Neural progenitor cell (in vitro differentiated cells): ENCODE measurements at regions not wholly inside any gene's neighbourhood (a gene's known extent, or its start where the extent isn't known, plus 50 kb on each side); places are given as distances from the start of the nearest gene placed in this dataset.
A peak's percentile ranks its signal among the peaks of the same experiment; 100 is the strongest.

Source experiments
- DNase-seq: peaks from one replicate; pipeline ENCODE4 v3.0.0-alpha.2; 2016; ENCODE audit warnings: low spot score
- H2AFZ ChIP-seq: fragments of 200-600 bp; sonication (generic); replicated peaks from 2 replicates; pipeline ENCODE4 v1.6.1; 2016; ENCODE audit warnings: antibody characterized with exemption
- H3F3A ChIP-seq: fragments of 200-600 bp; sonication (generic); 2 replicates; pipeline ENCODE4 v1.6.1; 2016; ENCODE audit warnings: antibody characterized with exemption, low read depth
- H3K27ac ChIP-seq: fragments of 200-600 bp; sonication (generic); 2 replicates; pipeline ENCODE4 v1.5.1; 2016; ENCODE audit warnings: mild to moderate bottlenecking
- H3K27me3 ChIP-seq: fragments of 200-600 bp; sonication (generic); 2 replicates; pipeline ENCODE4 v1.6.1; 2016; ENCODE audit warnings: mild to moderate bottlenecking, moderate library complexity
- H3K36me3 ChIP-seq: fragments of 200-600 bp; sonication (generic); 2 replicates; pipeline ENCODE4 v1.5.1; 2016
- H3K4me1 ChIP-seq: fragments of 200-600 bp; sonication (generic); 2 replicates; pipeline ENCODE4 v1.6.1; 2016; ENCODE audit warnings: mixed run types
- H3K4me2 ChIP-seq: fragments of 200-600 bp; sonication (generic); 2 replicates; pipeline ENCODE4 v1.6.1; 2016
- H3K4me3 ChIP-seq: fragments of 200-600 bp; sonication (generic); 2 replicates; pipeline ENCODE4 v1.5.1; 2016
- H3K79me2 ChIP-seq: fragments of 200-600 bp; sonication (generic); 2 replicates; pipeline ENCODE4 v1.6.1; 2016; ENCODE audit warnings: low read depth
- H3K9ac ChIP-seq: fragments of 200-600 bp; sonication (generic); 2 replicates; pipeline ENCODE4 v1.6.1; 2016
- H3K9me3 ChIP-seq: fragments of 200-600 bp; sonication (generic); 2 replicates; pipeline ENCODE4 v1.5.1; 2016; ENCODE audit warnings: low read depth
- H4K20me1 ChIP-seq: fragments of 200-600 bp; sonication (generic); 2 replicates; pipeline ENCODE4 v1.6.1; 2016; ENCODE audit warnings: low read depth
- H3K27ac Mint-ChIP-seq: 3 replicates; pipeline ENCODE4 v1.8.0; 2021; ENCODE audit warnings: mixed read lengths
- H3K27me3 Mint-ChIP-seq: 2 replicates; pipeline ENCODE4 v1.8.0; 2022; ENCODE audit warnings: low read depth, mild to moderate bottlenecking, inconsistent platforms, moderate library complexity, mixed read lengths; ENCODE audit not compliant: insufficient read depth
- H3K36me3 Mint-ChIP-seq: 3 replicates; pipeline ENCODE4 v1.8.0; 2021; ENCODE audit warnings: mixed read lengths
- H3K4me1 Mint-ChIP-seq: 3 replicates; pipeline ENCODE4 v1.8.0; 2021; ENCODE audit warnings: mixed read lengths
- H3K4me3 Mint-ChIP-seq: 3 replicates; pipeline ENCODE4 v1.8.0; 2021; ENCODE audit warnings: mild to moderate bottlenecking, moderate library complexity, mixed read lengths
- H3K9me3 Mint-ChIP-seq: 3 replicates; pipeline ENCODE4 v1.8.0; 2020; ENCODE audit warnings: mixed read lengths
- CTCF ChIP-seq: fragments of 200-600 bp; sonication (generic); IDR thresholded peaks from 2 replicates; pipeline ENCODE4 v1.5.1; 2017; ENCODE audit warnings: antibody characterized with exemption, mild to moderate bottlenecking
- EZH2 ChIP-seq: fragments of 200-600 bp; sonication (generic); IDR thresholded peaks from 2 replicates; pipeline ENCODE4 v1.6.1; 2017; ENCODE audit warnings: antibody characterized with exemption, mild to moderate bottlenecking, moderate library complexity
- EZH2phosphoT487 ChIP-seq: fragments of 200-600 bp; sonication (generic); IDR thresholded peaks from 2 replicates; pipeline ENCODE4 v1.6.1; 2017; ENCODE audit warnings: antibody characterized with exemption

GRCh38 chr10:113317489-113317888, 235.4 kb upstream of the HABP2 start:
- peaks cover 16% of the 10 kb centered on the region for H3K4me1 Mint-ChIP-seq
- H3K27ac Mint-ChIP-seq: no peak overlapping the region
- Histone ChIP-seq H3K27ac (no peak overlapping the region), H3K9ac (no peak overlapping the region), H3K27me3 (no peaks in the 10 kb centered on the region), H3K4me1 (peaks cover 15% of the 10 kb centered on the region), H3K79me2 (no peaks in the 10 kb centered on the region), H2AFZ (no peak overlapping the region), H3K4me2 (no peak overlapping the region), H3K36me3 (no peaks in the 10 kb centered on the region), H4K20me1 (no peaks in the 10 kb centered on the region), H3F3A (no peaks in the 10 kb centered on the region), H3K9me3 (no peaks in the 10 kb centered on the region), H3K4me3 (no peak overlapping the region)
- peaks cover 3% of the 10 kb centered on the region for H3K9me3 Mint-ChIP-seq
- no peak for DNase-seq
- no peak overlapping the region for H3K4me3 Mint-ChIP-seq
- no peaks in the 10 kb centered on the region for H3K36me3 Mint-ChIP-seq
- H3K27me3 Mint-ChIP-seq: peaks cover 18% of the 10 kb centered on the region
- TF ChIP-seq CTCF (no peak), EZH2 (no peak), EZH2phosphoT487 (no peak)

DNA sequence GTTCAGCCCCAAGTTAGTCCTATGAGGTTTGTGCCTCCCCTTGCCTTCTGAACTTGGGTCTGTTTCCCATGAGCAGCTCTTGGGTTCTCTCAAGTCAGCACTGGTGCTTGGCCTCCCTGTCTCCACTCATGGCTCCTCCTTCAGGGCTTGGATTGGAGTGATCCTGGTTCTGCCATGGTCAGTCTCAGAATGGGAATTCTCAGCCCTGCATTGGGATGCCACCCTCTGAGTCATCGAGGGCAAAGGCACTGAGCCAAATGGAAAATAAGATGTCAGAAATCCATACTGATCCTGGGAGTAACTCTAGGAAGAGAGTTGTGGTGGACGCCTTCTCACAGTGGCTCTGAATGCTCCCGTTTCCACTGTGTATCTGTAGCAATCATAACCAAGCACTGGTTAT, 233.4 kb upstream of the HABP2 start:
- Histone ChIP-seq H3K36me3 (no peaks in the 10 kb centered on the region), H3K79me2 (no peaks in the 10 kb centered on the region), H4K20me1 (no peaks in the 10 kb centered on the region), H3F3A (no peaks in the 10 kb centered on the region), H3K4me1 (peaks cover 23% of the 10 kb centered on the region), H3K4me2 (no peak overlapping the region), H3K9me3 (no peaks in the 10 kb centered on the region), H3K27me3 (no peaks in the 10 kb centered on the region), H3K27ac (no peak overlapping the region), H3K9ac (no peak overlapping the region), H2AFZ (no peak overlapping the region), H3K4me3 (no peak overlapping the region)
- peaks cover 18% of the 10 kb centered on the region for H3K27me3 Mint-ChIP-seq
- TF ChIP-seq CTCF: no peak
- H3K27ac Mint-ChIP-seq: no peak overlapping the region
- H3K4me1 Mint-ChIP-seq: peaks cover 28% of the 10 kb centered on the region
- H3K9me3 Mint-ChIP-seq: peaks cover 3% of the 10 kb centered on the region
- DNase-seq: no peak
- no peak overlapping the region for H3K4me3 Mint-ChIP-seq
- H3K36me3 Mint-ChIP-seq: no peaks in the 10 kb centered on the region

GRCh38 chr10:113320211-113320610, 232.6 kb upstream of the HABP2 start:
- no peaks in the 10 kb centered on the region for H3K79me2 ChIP-seq
- H3K4me3 ChIP-seq: no peak overlapping the region
- H3K9me3 ChIP-seq: no peaks in the 10 kb centered on the region
- H3K27ac Mint-ChIP-seq: peak overlapping the region; percentile 1
- H3K9me3 Mint-ChIP-seq: peaks cover 3% of the 10 kb centered on the region
- H3K4me2 ChIP-seq: no peak overlapping the region
- no peak for TF ChIP-seq EZH2
- no peaks in the 10 kb centered on the region for H4K20me1 ChIP-seq
- H3K4me3 Mint-ChIP-seq: no peak overlapping the region
- no peaks in the 10 kb centered on the region for H3K36me3 ChIP-seq
- no peak overlapping the region for H3K9ac ChIP-seq
- H3K27ac ChIP-seq: no peak overlapping the region
- H3K27me3 Mint-ChIP-seq: peaks cover 18% of the 10 kb centered on the region
- H3F3A ChIP-seq: no peaks in the 10 kb centered on the region
- H3K4me1 ChIP-seq: peaks cover 23% of the 10 kb centered on the region
- H3K4me1 Mint-ChIP-seq: peaks cover 28% of the 10 kb centered on the region
- no peaks in the 10 kb centered on the region for H3K36me3 Mint-ChIP-seq
- H2AFZ ChIP-seq: no peak overlapping the region
- H3K27me3 ChIP-seq: no peaks in the 10 kb centered on the region
- DNase-seq: no peak

DNA sequence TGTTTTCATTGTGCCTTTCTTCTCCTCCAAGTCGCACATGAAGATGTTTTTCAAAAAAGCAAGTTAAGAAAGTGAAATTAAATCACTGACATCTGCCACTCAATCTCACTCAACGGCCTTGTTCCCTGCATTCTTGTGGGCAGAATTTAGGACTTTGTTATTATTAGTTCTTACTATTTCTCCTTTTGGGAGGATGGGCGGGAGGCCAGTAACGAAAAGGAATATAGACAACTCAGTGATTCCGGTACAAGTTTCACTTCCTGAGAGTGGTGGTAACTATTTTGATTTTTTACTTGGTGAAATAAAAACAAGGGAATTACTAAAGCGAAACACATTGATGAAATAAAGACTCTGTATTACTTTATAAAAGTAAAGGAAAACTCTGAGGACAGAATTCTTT, 231.9 kb upstream of the HABP2 start:
- H3K9ac ChIP-seq: no peak overlapping the region
- no peaks in the 10 kb centered on the region for H3K79me2 ChIP-seq
- Mint-ChIP-seq H3K27ac (no peak overlapping the region), H3K4me3 (no peak overlapping the region), H3K36me3 (no peaks in the 10 kb centered on the region), H3K27me3 (peaks cover 16% of the 10 kb centered on the region), H3K9me3 (peaks cover 3% of the 10 kb centered on the region), H3K4me1 (peaks cover 28% of the 10 kb centered on the region)
- no peaks in the 10 kb centered on the region for H3K36me3 ChIP-seq
- H3K4me1 ChIP-seq: peaks cover 27% of the 10 kb centered on the region
- no peaks in the 10 kb centered on the region for H3K27me3 ChIP-seq
- DNase-seq: no peak
- no peaks in the 10 kb centered on the region for H3K9me3 ChIP-seq
- no peak overlapping the region for H3K4me2 ChIP-seq
- no peak overlapping the region for H3K27ac ChIP-seq
- H4K20me1 ChIP-seq: no peaks in the 10 kb centered on the region
- TF ChIP-seq EZH2 (no peak), EZH2phosphoT487 (no peak), CTCF (no peak)
- no peak overlapping the region for H3K4me3 ChIP-seq
- peaks cover 7% of the 10 kb centered on the region for H3F3A ChIP-seq
- H2AFZ ChIP-seq: no peak overlapping the region
